ENCODE measurements at regions not wholly inside any gene's neighbourhood (a gene's known extent, or its start where the extent isn't known, plus 50 kb on each side); places are given as distances from the start of the nearest gene placed in this dataset.

DNA sequence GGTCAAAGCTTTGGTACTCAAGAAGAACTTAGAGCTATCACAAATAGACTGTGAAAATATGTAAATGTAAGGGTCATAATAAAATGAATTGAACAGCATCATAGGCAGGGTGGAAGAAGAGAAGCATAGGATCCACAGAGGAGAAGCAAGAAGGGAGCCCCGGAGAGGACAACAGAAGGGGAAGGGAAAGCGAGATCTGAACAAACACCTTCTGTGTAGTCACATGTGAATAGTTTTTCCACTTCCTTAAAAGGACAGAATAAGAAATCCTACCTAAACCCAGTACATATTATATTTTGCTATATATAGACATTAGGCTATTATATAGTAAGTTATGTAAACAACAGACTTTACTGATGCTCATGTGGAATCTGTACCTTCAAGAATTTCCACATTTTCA is 160.2 kb downstream of the DKK1 start:
- Histone ChIP-seq H4K8ac (replicated peaks; ENCODE audit: insufficient read length, low read depth, low read length) (no peak overlapping the region), H3K4me2 (ENCODE audit: insufficient read depth, insufficient read length, low read length) (no peak overlapping the region), H3K27ac (ENCODE audit: insufficient read length, low read depth, low read length) (no peak overlapping the region), H3K18ac (ENCODE audit: insufficient read length, low read depth, low read length) (no peak overlapping the region), H2AFZ (ENCODE audit: low read length) (no peak overlapping the region), H3K79me1 (ENCODE audit: insufficient read depth, low read depth, low read length, poor library complexity, severe bottlenecking) (no peaks in the 10 kb centered on the region), H3K23me2 (ENCODE audit: insufficient read length, low read depth, low read length, poor library complexity, severe bottlenecking) (no peaks in the 10 kb centered on the region), H3K27me3 (ENCODE audit: insufficient read depth, low read length) (no peaks in the 10 kb centered on the region), H3K14ac (ENCODE audit: insufficient read depth, low read length) (no peak overlapping the region), H2BK15ac (ENCODE audit: low read depth, low read length) (no peak overlapping the region), H3K79me2 (ENCODE audit: insufficient read depth, low read length) (no peaks in the 10 kb centered on the region), H4K5ac (ENCODE audit: insufficient read length, low read depth, low read length) (no peak overlapping the region), H2BK120ac (ENCODE audit: low read depth, low read length, poor library complexity, severe bottlenecking) (no peak overlapping the region), H3K56ac (ENCODE audit: insufficient read length, low read depth, low read length) (no peak overlapping the region), H4K91ac (ENCODE audit: insufficient read length, low read depth, low read length) (no peak overlapping the region), H2BK5ac (ENCODE audit: insufficient read length, low read length) (no peak overlapping the region), H3K23ac (ENCODE audit: insufficient read length, low read depth, low read length) (no peak overlapping the region), H3K9ac (ENCODE audit: extremely low read depth, insufficient read length, low read length) (no peak overlapping the region), H3T11ph (ENCODE audit: low read length) (no peak overlapping the region), H2AK5ac (ENCODE audit: insufficient read length, low read length) (no peak overlapping the region), H3K4ac (ENCODE audit: low read depth, low read length) (no peak overlapping the region), H2BK20ac (ENCODE audit: low read depth, low read length, poor library complexity, severe bottlenecking) (no peak overlapping the region), H4K20me1 (ENCODE audit: control insufficient read depth, insufficient read depth, insufficient read length) (no peaks in the 10 kb centered on the region), H3K4me1 (ENCODE audit: insufficient read depth, low read length) (peaks cover 5% of the 10 kb centered on the region; the same call in 1 of the 2 replicates), H3K9me3 (ENCODE audit: control insufficient read depth, low read depth, low read length) (no peaks in the 10 kb centered on the region), H2BK12ac (ENCODE audit: insufficient read length, low read depth, low read length) (no peak overlapping the region)
- no peak overlapping the region for H3K27ac Mint-ChIP-seq
- no peak overlapping the region for H3K4me3 Mint-ChIP-seq
- DNase-seq = no peak
- WGBS (ENCODE audit: extremely low coverage, insufficient read length, low lambda C conversion rate) = no CpG with 5 or more reads among the region's 2 CpGs
- H3K27me3 Mint-ChIP-seq (ENCODE audit: low read depth) = no peaks in the 10 kb centered on the region
- H3K9me3 Mint-ChIP-seq = no peaks in the 10 kb centered on the region
- peaks cover 8 to 10% of the 10 kb centered on the region in 2 experiments for H3K4me1 Mint-ChIP-seq
- no peaks in the 10 kb centered on the region for H3K36me3 Mint-ChIP-seq (ENCODE audit: insufficient read depth in 1 of 3, low read depth in 3 of 3)
- no peak for TF ChIP-seq CTCF (conservative IDR thresholded peaks at IDR 0.05)
